CD4-positive, alpha-beta T cell (primary cell): ENCODE measurements at regions not wholly inside any gene's neighbourhood (a gene's known extent, or its start where the extent isn't known, plus 50 kb on each side); places are given as distances from the start of the nearest gene placed in this dataset.

ENCODE experiments used
- ATAC-seq: fragments of 200-7000 bp; cut with Tn5 transposase; one replicate; pipeline ENCODE4 v1.10.0; 2022; ENCODE audit warnings: mild to moderate bottlenecking; ENCODE audit not compliant: poor library complexity
- CTCF ChIA-PET: fragments of 350-600 bp; sonication (Branson Sonifier 250); formaldehyde crosslinking; loops from one replicate; lab custom pipeline; 2021; ENCODE audit warnings: antibody characterized with exemption, inconsistent platforms; lab: Charles Lee
- POLR2A ChIA-PET: fragments of 350-600 bp; sonication (Branson Sonifier 250); formaldehyde crosslinking; loops from one replicate; lab custom pipeline; 2021; ENCODE audit warnings: antibody characterized with exemption, inconsistent platforms; lab: Charles Lee
- DNase-seq, 14 experiments: peaks; one replicate each; pipeline ENCODE4 v3.0.0-alpha.2; 2013 to 2020; ENCODE audit warnings: mixed read lengths in 2 of 14
- H3K27ac ChIP-seq, 2 donors: one replicate each; pipeline versions ENCODE4 v1.5.1 to v1.7.0; 2013; ENCODE audit warnings: low read length in 2 of 2, low read depth in 1 of 2, mild to moderate bottlenecking in 1 of 2
- H3K27me3 ChIP-seq, 2 experiments: 1 replicate in 1 of 2; 2 replicates in 1 of 2; pipeline versions ENCODE4 v1.6.1 to v1.7.0; 2013; ENCODE audit warnings: low read length in 2 of 2, control low read depth in 1 of 2, mild to moderate bottlenecking in 1 of 2, moderate library complexity in 1 of 2; ENCODE audit not compliant: insufficient read depth in 2 of 2, control insufficient read depth in 1 of 2
- H3K36me3 ChIP-seq: one replicate; pipeline ENCODE4 v1.6.1; 2013; ENCODE audit warnings: low read length, control low read depth; ENCODE audit not compliant: insufficient read depth
- H3K4me1 ChIP-seq: one replicate; pipeline ENCODE4 v1.6.1; 2013; ENCODE audit warnings: low read length, control low read depth; ENCODE audit not compliant: insufficient read depth
- H3K4me3 ChIP-seq: one replicate; pipeline ENCODE4 v1.5.1; 2013; ENCODE audit warnings: mild to moderate bottlenecking, low read length, moderate library complexity
- H3K9me3 ChIP-seq, 2 experiments: 1 replicate in 1 of 2; 2 replicates in 1 of 2; pipeline versions ENCODE4 v1.6.1 to v1.7.0; 2013; ENCODE audit warnings: low read length in 2 of 2, mild to moderate bottlenecking in 2 of 2, control low read depth in 1 of 2, moderate library complexity in 1 of 2; ENCODE audit not compliant: control insufficient read depth in 1 of 2, insufficient read depth in 1 of 2
- H3K27ac Mint-ChIP-seq: one replicate; pipeline ENCODE4 v1.8.0; 2020; ENCODE audit warnings: mixed read lengths
- H3K27me3 Mint-ChIP-seq: one replicate; pipeline ENCODE4 v1.8.0; 2021; ENCODE audit warnings: mixed read lengths
- H3K36me3 Mint-ChIP-seq: one replicate; pipeline ENCODE4 v1.8.0; 2021; ENCODE audit warnings: low read depth, mixed read lengths
- H3K4me1 Mint-ChIP-seq: one replicate; pipeline ENCODE4 v1.8.0; 2021; ENCODE audit warnings: low read depth, mixed read lengths
- H3K4me3 Mint-ChIP-seq: one replicate; pipeline ENCODE4 v1.8.0; 2020; ENCODE audit warnings: mild to moderate bottlenecking, mixed read lengths
- H3K9me3 Mint-ChIP-seq: one replicate; pipeline ENCODE4 v1.8.0; 2020; ENCODE audit warnings: mixed read lengths
- CTCF ChIP-seq: fragments of 200-600 bp; IDR thresholded peaks from one replicate; pipeline ENCODE4 v1.8.0; 2022; ENCODE audit warnings: antibody characterized with exemption, mild to moderate bottlenecking
- intact Hi-C, 2 experiments: fragments of 100-400 bp; cut with DNase I in 1 of 2; cut with micrococcal nuclease in 1 of 2; formaldehyde crosslinking; loops; one replicate each; pipeline versions ENCODE4 v1.15.1 to v1.9.0; 2023 to 2025; cut with DNase I, micrococcal nuclease

DNA sequence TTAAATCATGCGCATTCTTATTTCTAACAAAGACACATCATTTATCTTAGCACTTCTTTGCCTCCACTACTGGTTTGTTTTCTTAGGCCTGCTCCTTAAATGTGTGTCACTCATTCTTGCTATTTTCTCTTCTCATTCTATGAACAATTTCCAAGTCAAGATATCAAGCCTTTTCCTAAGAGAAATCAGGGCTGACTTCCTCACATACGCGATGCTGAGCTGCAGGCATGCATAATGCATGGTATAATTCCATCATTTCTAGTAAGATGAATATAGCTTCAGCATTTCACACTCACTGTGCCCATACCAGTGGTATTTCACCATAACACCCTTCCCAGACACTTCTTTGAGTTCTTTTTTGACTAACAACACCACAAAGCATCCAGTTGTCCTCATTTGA, 838.9 kb upstream of the DDX18 start:
- H3K4me1 ChIP-seq = no peaks in the 10 kb centered on the region
- ChIA-PET POLR2A (no interaction called here), CTCF (no interaction called here)
- H3K27me3 ChIP-seq = no peaks in the 10 kb centered on the region
- H3K9me3 Mint-ChIP-seq = peaks cover 19% of the 10 kb centered on the region
- H3K9me3 ChIP-seq = peaks cover 0 to 3% of the 10 kb centered on the region in 2 experiments
- no peak overlapping the region for H3K4me3 ChIP-seq
- no peak overlapping the region for H3K4me3 Mint-ChIP-seq
- intact Hi-C loops = no loop called here
- H3K4me1 Mint-ChIP-seq = no peaks in the 10 kb centered on the region
- no peak overlapping the region for H3K27ac Mint-ChIP-seq
- H3K27ac ChIP-seq = no peak overlapping the region
- no peaks in the 10 kb centered on the region for H3K36me3 ChIP-seq
- no peaks in the 10 kb centered on the region for H3K27me3 Mint-ChIP-seq
- DNase-seq (no peak), ATAC-seq (no peak)
- H3K36me3 Mint-ChIP-seq = no peaks in the 10 kb centered on the region
- no peak for TF ChIP-seq CTCF

GRCh38 chr2:116979916-116980764, 834.4 kb upstream of the DDX18 start:
- ATAC-seq (no peak), DNase-seq (no peak)
- Mint-ChIP-seq H3K9me3 (peaks cover 27% of the 10 kb centered on the region), H3K36me3 (no peaks in the 10 kb centered on the region), H3K27me3 (no peaks in the 10 kb centered on the region), H3K4me3 (no peak overlapping the region), H3K4me1 (no peaks in the 10 kb centered on the region), H3K27ac (no peak overlapping the region)
- no peak for TF ChIP-seq CTCF
- CTCF ChIA-PET = no interaction called here
- no peaks in the 10 kb centered on the region for H3K36me3 ChIP-seq
- no peaks in the 10 kb centered on the region for H3K4me1 ChIP-seq
- H3K9me3 ChIP-seq = no peaks in the 10 kb centered on the region
- POLR2A ChIA-PET = no interaction called here
- intact Hi-C loops = no loop called here
- no peak overlapping the region for H3K27ac ChIP-seq
- H3K4me3 ChIP-seq = no peak overlapping the region
- no peaks in the 10 kb centered on the region for H3K27me3 ChIP-seq

DNA sequence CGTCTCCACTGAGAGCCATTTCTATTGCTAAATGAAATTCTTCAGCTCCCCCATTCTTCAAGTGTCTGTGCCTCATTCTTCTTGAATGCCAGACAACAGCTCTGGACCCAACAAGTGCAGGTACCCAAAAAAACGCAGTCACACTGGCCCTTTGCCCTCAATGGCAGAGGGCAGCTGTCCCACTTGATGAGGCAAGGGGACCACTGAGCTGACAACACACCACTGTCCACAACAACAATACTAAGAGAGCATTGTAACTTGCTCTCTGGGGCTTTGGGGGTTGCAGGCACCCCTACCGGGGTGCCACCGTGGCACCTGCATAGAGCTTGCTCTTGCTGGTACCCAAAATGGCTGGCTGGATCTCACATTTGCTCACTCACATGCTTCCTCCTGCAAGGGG, 827.0 kb upstream of the DDX18 start:
- ATAC-seq (no peak), DNase-seq (no peak)
- Mint-ChIP-seq H3K9me3 (peaks cover 28% of the 10 kb centered on the region), H3K27ac (no peak overlapping the region), H3K4me1 (no peaks in the 10 kb centered on the region), H3K27me3 (no peaks in the 10 kb centered on the region), H3K4me3 (no peak overlapping the region), H3K36me3 (no peaks in the 10 kb centered on the region)
- H3K27ac ChIP-seq = no peak overlapping the region
- H3K4me1 ChIP-seq = no peaks in the 10 kb centered on the region
- intact Hi-C loops = no loop called here
- no peaks in the 10 kb centered on the region for H3K27me3 ChIP-seq
- H3K9me3 ChIP-seq = peaks cover 3 to 5% of the 10 kb centered on the region in 2 experiments
- H3K36me3 ChIP-seq = no peaks in the 10 kb centered on the region
- ChIA-PET POLR2A (no interaction called here), CTCF (no interaction called here)
- no peak overlapping the region for H3K4me3 ChIP-seq
- TF ChIP-seq CTCF = no peak
